ENCODE measurements at regions not wholly inside any gene's neighbourhood (a gene's known extent, or its start where the extent isn't known, plus 50 kb on each side); places are given as distances from the start of the nearest gene placed in this dataset.

GRCh38 chr18:21949326-21950015, 208.9 kb downstream of the MIB1 start:
- CTCF ChIA-PET = interaction anchor here (0.7 kb wide), 1 partner anchor 165 kb away, joined by 3 read pairs; no protein-coding TSS in a partner anchor
- no peak overlapping the region for H3K4me2 ChIP-seq
- TF ChIP-seq, protein P1, sequence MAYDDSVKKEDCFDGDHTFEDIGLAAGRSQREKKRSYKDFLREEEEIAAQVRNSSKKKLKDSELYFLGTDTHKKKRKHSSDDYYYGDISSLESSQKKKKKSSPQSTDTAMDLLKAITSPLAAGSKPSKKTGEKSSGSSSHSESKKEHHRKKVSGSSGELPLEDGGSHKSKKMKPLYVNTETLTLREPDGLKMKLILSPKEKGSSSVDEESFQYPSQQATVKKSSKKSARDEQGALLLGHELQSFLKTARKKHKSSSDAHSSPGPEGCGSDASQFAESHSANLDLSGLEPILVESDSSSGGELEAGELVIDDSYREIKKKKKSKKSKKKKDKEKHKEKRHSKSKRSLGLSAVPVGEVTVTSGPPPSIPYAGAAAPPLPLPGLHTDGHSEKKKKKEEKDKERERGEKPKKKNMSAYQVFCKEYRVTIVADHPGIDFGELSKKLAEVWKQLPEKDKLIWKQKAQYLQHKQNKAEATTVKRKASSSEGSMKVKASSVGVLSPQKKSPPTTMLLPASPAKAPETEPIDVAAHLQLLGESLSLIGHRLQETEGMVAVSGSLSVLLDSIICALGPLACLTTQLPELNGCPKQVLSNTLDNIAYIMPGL (CRISPR knock-in tag; IDR thresholded peaks at IDR 0.05; ENCODE audit: borderline replicate concordance) = no peak
- no peak for TF ChIP-seq TFCP2L1 (CRISPR knock-in tag; IDR thresholded peaks at IDR 0.05)
- TF ChIP-seq RNF2 (IDR thresholded peaks at IDR 0.05; ENCODE audit: borderline replicate concordance, low read depth) = no peak
- TF ChIP-seq JUNB (IDR thresholded peaks at IDR 0.05) = no peak
- no peak for TF ChIP-seq NPAS2 (CRISPR knock-in tag; IDR thresholded peaks at IDR 0.05; ENCODE audit: borderline replicate concordance)
- TF ChIP-seq BCL3 (IDR thresholded peaks at IDR 0.05) = no peak
- no peak for TF ChIP-seq HOXA7 (CRISPR knock-in tag; IDR thresholded peaks at IDR 0.05)
- TF ChIP-seq NFE2L2 (conservative IDR thresholded peaks at IDR 0.05; ENCODE audit: low read length) = no peak
- TF ChIP-seq MAFK (IDR thresholded peaks at IDR 0.05; ENCODE audit: partially characterized antibody) = no peak
- TF ChIP-seq GATA3 (IDR thresholded peaks at IDR 0.05; ENCODE audit: borderline replicate concordance) = no peak
- no peak for TF ChIP-seq CBX2 (IDR thresholded peaks at IDR 0.05; ENCODE audit: borderline replicate concordance, low read depth)
- TF ChIP-seq POLR2A (IDR thresholded peaks at IDR 0.05; ENCODE audit: low read length) = no peak
- no peak for TF ChIP-seq NR3C1 (IDR thresholded peaks at IDR 0.05)
- no peak for TF ChIP-seq RAD21 (conservative IDR thresholded peaks at IDR 0.05 in 1 of 2, IDR thresholded peaks at IDR 0.05 in 1 of 2)
- TF ChIP-seq CHD2 (IDR thresholded peaks at IDR 0.05; ENCODE audit: low read length, partially characterized antibody) = no peak
- no peak for ATAC-seq
- no peak for DNase-seq (ENCODE audit: low read depth in 1 of 2, low spot score in 1 of 2)
- no peaks in the 10 kb centered on the region for H3K4me1 ChIP-seq
- no peak for FAIRE-seq
- no peak overlapping the region for H3K27ac ChIP-seq
- peaks cover 4% of the 10 kb centered on the region; the same call in 1 of the 3 replicates for H3K9me3 ChIP-seq
- H3K4me3 ChIP-seq = no peak overlapping the region
- 72% methylated on average over 8 of the region's 8 CpGs for WGBS (ENCODE audit: missing lambda C conversion rate)
- POLR2A ChIA-PET = no interaction called here

GRCh38 chr18:21955757-21956652, 213.4 kb upstream of the GATA6 start:
- H3K4me3 ChIP-seq = no peak overlapping the region
- H3K4me1 ChIP-seq = no peaks in the 10 kb centered on the region
- FAIRE-seq (no peak), DNase-seq (ENCODE audit: low read depth in 1 of 2, low spot score in 1 of 2) (peak; percentile 59 to 61), ATAC-seq (peak; percentile 94 to 97)
- 29% methylated on average over 8 of the region's 8 CpGs for WGBS (ENCODE audit: missing lambda C conversion rate)
- no peak overlapping the region for H3K4me2 ChIP-seq
- peaks cover 6% of the 10 kb centered on the region; the same call in 1 of the 3 replicates for H3K9me3 ChIP-seq
- ChIA-PET CTCF (interaction anchor here (0.5 to 1.8 kb wide), 16 partner anchors 10 to 607 kb away, joined by 3 to 12 read pairs (median 4); no protein-coding TSS in a partner anchor), POLR2A (no interaction called here)
- no peak overlapping the region for H3K27ac ChIP-seq
- TF ChIP-seq POLR2A (IDR thresholded peaks at IDR 0.05; ENCODE audit: low read length) = no peak
- no peak for TF ChIP-seq KDM5A (IDR thresholded peaks at IDR 0.05)
- TF ChIP-seq, protein P2, sequence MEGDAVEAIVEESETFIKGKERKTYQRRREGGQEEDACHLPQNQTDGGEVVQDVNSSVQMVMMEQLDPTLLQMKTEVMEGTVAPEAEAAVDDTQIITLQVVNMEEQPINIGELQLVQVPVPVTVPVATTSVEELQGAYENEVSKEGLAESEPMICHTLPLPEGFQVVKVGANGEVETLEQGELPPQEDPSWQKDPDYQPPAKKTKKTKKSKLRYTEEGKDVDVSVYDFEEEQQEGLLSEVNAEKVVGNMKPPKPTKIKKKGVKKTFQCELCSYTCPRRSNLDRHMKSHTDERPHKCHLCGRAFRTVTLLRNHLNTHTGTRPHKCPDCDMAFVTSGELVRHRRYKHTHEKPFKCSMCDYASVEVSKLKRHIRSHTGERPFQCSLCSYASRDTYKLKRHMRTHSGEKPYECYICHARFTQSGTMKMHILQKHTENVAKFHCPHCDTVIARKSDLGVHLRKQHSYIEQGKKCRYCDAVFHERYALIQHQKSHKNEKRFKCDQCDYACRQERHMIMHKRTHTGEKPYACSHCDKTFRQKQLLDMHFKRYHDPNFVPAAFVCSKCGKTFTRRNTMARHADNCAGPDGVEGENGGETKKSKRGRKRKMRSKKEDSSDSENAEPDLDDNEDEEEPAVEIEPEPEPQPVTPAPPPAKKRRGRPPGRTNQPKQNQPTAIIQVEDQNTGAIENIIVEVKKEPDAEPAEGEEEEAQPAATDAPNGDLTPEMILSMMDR (IDR thresholded peaks at IDR 0.05) = peak; percentile 66
- peak; percentile 46 to 57; a peak in 4 of 5 replicates for TF ChIP-seq RAD21 (conservative IDR thresholded peaks at IDR 0.05 in 1 of 2, IDR thresholded peaks at IDR 0.05 in 1 of 2)
- TF ChIP-seq, protein P3, sequence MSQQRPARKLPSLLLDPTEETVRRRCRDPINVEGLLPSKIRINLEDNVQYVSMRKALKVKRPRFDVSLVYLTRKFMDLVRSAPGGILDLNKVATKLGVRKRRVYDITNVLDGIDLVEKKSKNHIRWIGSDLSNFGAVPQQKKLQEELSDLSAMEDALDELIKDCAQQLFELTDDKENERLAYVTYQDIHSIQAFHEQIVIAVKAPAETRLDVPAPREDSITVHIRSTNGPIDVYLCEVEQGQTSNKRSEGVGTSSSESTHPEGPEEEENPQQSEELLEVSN (IDR thresholded peaks at IDR 0.05; ENCODE audit: borderline replicate concordance, low read depth) = no peak
- no peak for TF ChIP-seq RARB (CRISPR knock-in tag; IDR thresholded peaks at IDR 0.05)
- TF ChIP-seq SMC3 (IDR thresholded peaks at IDR 0.05) = peak; percentile 64
- TF ChIP-seq HOXB5 (CRISPR knock-in tag; IDR thresholded peaks at IDR 0.05) = no peak

Data from A549 (cell line).